OCI-LY7 (cell line): ENCODE measurements at regions not wholly inside any gene's neighbourhood (a gene's known extent, or its start where the extent isn't known, plus 50 kb on each side); places are given as distances from the start of the nearest gene placed in this dataset.

Experiments used
- BruUV-seq: library from RNA; stranded (reverse); fragments of 400-500 nt; replicated peaks from 2 replicates; lab custom pipeline; 2021; lab: Mats Ljungman, UMichigan
- CTCF ChIA-PET: fragments of 300-600 bp; sonication (Branson Sonifier 250); formaldehyde crosslinking; loops from one replicate; lab custom pipeline; 2022; ENCODE audit warnings: antibody characterized with exemption; ENCODE audit not compliant: unreplicated experiment; lab: Charles Lee
- POLR2A ChIA-PET: fragments of 300-600 bp; sonication (Branson Sonifier 250); formaldehyde crosslinking; loops from one replicate; lab custom pipeline; 2022; ENCODE audit warnings: antibody characterized with exemption; lab: Charles Lee
- DNase-seq: peaks from one replicate; pipeline ENCODE4 v3.0.0-alpha.2; 2015; ENCODE audit warnings: low spot score
- H2AFZ ChIP-seq: fragments of 200-600 bp; sonication (generic), shearing (Covaris generic); 2 replicates; pipeline ENCODE4 v1.6.1; 2014; ENCODE audit warnings: mild to moderate bottlenecking, antibody characterized with exemption, low read length, moderate library complexity
- H3K27ac ChIP-seq: fragments of 200-600 bp; sonication (generic); 2 replicates; pipeline ENCODE4 v1.5.1; 2014; ENCODE audit warnings: mixed run types, low read depth, mild to moderate bottlenecking, moderate library complexity, low read length, inconsistent platforms; ENCODE audit not compliant: poor library complexity, severe bottlenecking
- H3K36me3 ChIP-seq: fragments of 200-600 bp; sonication (generic); 2 replicates; pipeline ENCODE4 v1.6.1; 2014; ENCODE audit warnings: mild to moderate bottlenecking, antibody characterized with exemption, low read length, moderate library complexity, mixed read lengths; ENCODE audit not compliant: insufficient read depth
- H3K4me1 ChIP-seq: fragments of 200-600 bp; sonication (generic); 2 replicates; pipeline ENCODE4 v1.5.1; 2014; ENCODE audit warnings: mild to moderate bottlenecking, low read length; ENCODE audit not compliant: insufficient read depth, poor library complexity, severe bottlenecking
- H3K4me2 ChIP-seq: fragments of 200-600 bp; sonication (generic); 2 replicates; pipeline ENCODE4 v1.6.1; 2014; ENCODE audit warnings: mild to moderate bottlenecking, low read length
- H3K4me3 ChIP-seq: fragments of 200-600 bp; sonication (generic); 2 replicates; pipeline ENCODE4 v1.5.1; 2014; ENCODE audit warnings: mild to moderate bottlenecking, low read depth, low read length; ENCODE audit not compliant: poor library complexity, severe bottlenecking
- H3K79me2 ChIP-seq: fragments of 200-600 bp; sonication (generic); 2 replicates; pipeline ENCODE4 v1.6.1; 2016; ENCODE audit warnings: low read depth, mild to moderate bottlenecking, low read length, moderate library complexity, mixed read lengths; ENCODE audit not compliant: insufficient read depth
- H3K9me2 ChIP-seq: fragments of 200-600 bp; sonication (generic); 2 replicates; pipeline ENCODE4 v1.6.1; 2016; ENCODE audit warnings: mild to moderate bottlenecking, low read length, mixed read lengths; ENCODE audit not compliant: insufficient read depth
- H3K9me3 ChIP-seq: fragments of 200-600 bp; sonication (generic); 2 replicates; pipeline ENCODE4 v1.6.1; 2014; ENCODE audit warnings: mild to moderate bottlenecking, mixed run types, low read length, mixed read lengths
- H4K20me1 ChIP-seq: fragments of 200-600 bp; sonication (generic); 2 replicates; pipeline ENCODE4 v1.6.1; 2014; ENCODE audit warnings: mild to moderate bottlenecking, antibody characterized with exemption, low read length, moderate library complexity, mixed read lengths; ENCODE audit not compliant: insufficient read depth
- CTCF ChIP-seq: fragments of 200-600 bp; sonication (generic); conservative IDR thresholded peaks from 2 replicates; pipeline ENCODE4 v1.5.1; 2014; ENCODE audit warnings: mild to moderate bottlenecking, antibody characterized with exemption, low read length, moderate library complexity, mixed read lengths
- EZH2phosphoT487 ChIP-seq: fragments of 200-600 bp; sonication (generic); IDR thresholded peaks from 2 replicates; pipeline ENCODE4 v1.6.1; 2018; ENCODE audit warnings: low read depth, borderline replicate concordance, mild to moderate bottlenecking, mixed run types, antibody characterized with exemption, low read length, moderate library complexity, mixed read lengths
- intact Hi-C: fragments of 100-400 bp; cut with micrococcal nuclease; formaldehyde crosslinking; loops from one replicate; pipeline ENCODE4 v1.10.0; 2022; ENCODE audit not compliant: unreplicated experiment

GRCh38 chr4:138446456-138446855 is 204.3 kb upstream of the SLC7A11 start:
- Histone ChIP-seq H2AFZ (no peak overlapping the region), H3K27ac (no peak overlapping the region), H3K4me2 (no peak overlapping the region), H3K9me2 (no peaks in the 10 kb centered on the region), H3K4me1 (no peaks in the 10 kb centered on the region), H3K79me2 (no peaks in the 10 kb centered on the region), H3K9me3 (no peaks in the 10 kb centered on the region), H4K20me1 (no peaks in the 10 kb centered on the region), H3K36me3 (no peaks in the 10 kb centered on the region), H3K4me3 (no peak overlapping the region)
- TF ChIP-seq EZH2phosphoT487 (no peak), CTCF (no peak)
- intact Hi-C loops: no loop called here
- BruUV-seq: no TSS peak
- no peak for DNase-seq
- ChIA-PET POLR2A (no interaction called here), CTCF (no interaction called here)

- POLR2A ChIA-PET: no interaction called here
- BruUV-seq: no TSS peak
- no peaks in the 10 kb centered on the region for H3K79me2 ChIP-seq
- CTCF ChIA-PET: no interaction called here
- no peaks in the 10 kb centered on the region for H3K9me2 ChIP-seq
- H3K9me3 ChIP-seq: no peaks in the 10 kb centered on the region
- no peak overlapping the region for H3K4me3 ChIP-seq
- no peak for TF ChIP-seq CTCF
- H3K27ac ChIP-seq: no peak overlapping the region
- intact Hi-C loops: no loop called here
- no peak for DNase-seq
- H2AFZ ChIP-seq: no peak overlapping the region
- no peaks in the 10 kb centered on the region for H4K20me1 ChIP-seq
- no peaks in the 10 kb centered on the region for H3K36me3 ChIP-seq
- no peak overlapping the region for H3K4me2 ChIP-seq
- H3K4me1 ChIP-seq: no peaks in the 10 kb centered on the region
These were observed 202.9 kb upstream of the SLC7A11 start for GRCh38 chr4:138445098-138445497.

GRCh38 chr4:138444260-138444659 is 202.1 kb upstream of the SLC7A11 start:
- DNase-seq: no peak
- Histone ChIP-seq H3K4me1 (no peaks in the 10 kb centered on the region), H3K36me3 (no peaks in the 10 kb centered on the region), H3K79me2 (no peaks in the 10 kb centered on the region), H2AFZ (no peak overlapping the region), H3K4me2 (no peak overlapping the region), H4K20me1 (no peaks in the 10 kb centered on the region), H3K4me3 (no peak overlapping the region), H3K27ac (no peak overlapping the region), H3K9me2 (no peaks in the 10 kb centered on the region), H3K9me3 (no peaks in the 10 kb centered on the region)
- ChIA-PET CTCF (no interaction called here), POLR2A (no interaction called here)
- TF ChIP-seq CTCF: no peak
- no peak for TF ChIP-seq EZH2phosphoT487
- intact Hi-C loops: no loop called here
- BruUV-seq: no TSS peak
